GM12892 (cell line): ENCODE measurements at regions not wholly inside any gene's neighbourhood (a gene's known extent, or its start where the extent isn't known, plus 50 kb on each side); places are given as distances from the start of the nearest gene placed in this dataset.

Experiments used
- POLR2A ChIP-seq: IDR thresholded peaks from 2 replicates; pipeline ENCODE4 v1.6.1; 2011; ENCODE audit warnings: low read depth, low read length, control low read depth
- POLR2AphosphoS5 ChIP-seq: IDR thresholded peaks from 2 replicates; pipeline ENCODE4 v1.6.1; 2011; ENCODE audit warnings: low read depth, low read length, control low read depth
- TAF1 ChIP-seq: IDR thresholded peaks from 2 replicates; pipeline ENCODE4 v1.6.1; 2011; ENCODE audit warnings: low read depth, mild to moderate bottlenecking, control low read depth, low read length, borderline replicate concordance

- TF ChIP-seq POLR2AphosphoS5 (no peak), POLR2A (no peak), TAF1 (no peak)
Measured at GRCh38 chr15:70466895-70467529, 296.3 kb downstream of the UACA start.
